ENCODE measurements at regions not wholly inside any gene's neighbourhood (a gene's known extent, or its start where the extent isn't known, plus 50 kb on each side); places are given as distances from the start of the nearest gene placed in this dataset.

- TF ChIP-seq ATF2 (CRISPR knock-in tag; IDR thresholded peaks at IDR 0.05; ENCODE audit: borderline replicate concordance, low read depth) (no peak), USF1 (CRISPR knock-in tag; IDR thresholded peaks at IDR 0.05) (no peak), SP1 (CRISPR knock-in tag; conservative IDR thresholded peaks at IDR 0.05) (no peak), CTCF (IDR thresholded peaks at IDR 0.05) (no peak), MAX (CRISPR knock-in tag; IDR thresholded peaks at IDR 0.05) (no peak)
These were observed 187.3 kb upstream of the INTU start for GRCh38 chr4:127445471-127445870.
